Stimulated activated naive CD4-positive, alpha-beta T cell treated with Interleukin-2 at 50 U/mL for 16 hours (primary cell): ENCODE measurements at regions not wholly inside any gene's neighbourhood (a gene's known extent, or its start where the extent isn't known, plus 50 kb on each side); places are given as distances from the start of the nearest gene placed in this dataset.
"Not testable (repeated sequence)": the region's sequence is repeated elsewhere in the genome, so short reads cannot be mapped to it uniquely, and the experiment has no call there.

Source experiments
- DNase-seq: peaks from one replicate; lab custom pipeline; 2025; lab: John Stamatoyannopoulos, UW

DNA sequence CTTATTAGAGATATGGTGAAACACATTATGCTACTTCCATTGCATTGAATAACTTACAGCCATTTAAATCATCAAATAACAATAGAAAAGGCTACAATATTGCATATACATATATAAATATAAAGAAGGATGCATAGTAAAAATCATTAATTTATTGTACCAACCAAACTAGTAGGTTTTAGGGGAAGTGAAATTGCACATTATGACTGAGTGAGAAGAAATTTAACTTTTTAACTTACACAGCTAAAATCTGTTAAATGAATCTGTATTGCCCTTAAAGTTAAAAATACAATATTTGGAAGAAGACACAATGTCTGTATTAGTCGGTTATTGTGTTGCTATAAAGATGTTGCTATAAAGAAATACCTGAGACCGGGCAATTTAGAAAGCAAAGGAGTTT is 2073.7 kb upstream of the ACO1 start:
- DNase-seq, result no peak

DNA sequence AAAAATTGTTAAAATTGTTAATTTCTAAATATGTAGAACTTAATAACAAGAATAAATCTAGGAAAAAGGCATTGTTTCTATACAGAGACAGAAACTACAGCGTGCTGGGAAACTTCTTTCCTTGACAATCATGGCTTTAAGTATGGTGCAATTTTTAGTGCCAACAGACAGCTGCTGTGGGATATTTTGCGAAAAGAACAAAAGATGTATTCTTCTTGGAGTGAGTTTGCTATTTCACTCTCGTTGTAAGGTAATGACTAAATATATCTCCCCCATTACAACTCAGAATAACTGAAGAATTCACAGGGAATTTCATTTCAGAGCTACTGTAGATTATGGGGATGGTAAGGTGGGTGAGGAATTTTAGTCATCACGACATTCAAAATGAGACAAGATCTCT is 2055.0 kb upstream of the ACO1 start:
- DNase-seq, result no peak

DNA sequence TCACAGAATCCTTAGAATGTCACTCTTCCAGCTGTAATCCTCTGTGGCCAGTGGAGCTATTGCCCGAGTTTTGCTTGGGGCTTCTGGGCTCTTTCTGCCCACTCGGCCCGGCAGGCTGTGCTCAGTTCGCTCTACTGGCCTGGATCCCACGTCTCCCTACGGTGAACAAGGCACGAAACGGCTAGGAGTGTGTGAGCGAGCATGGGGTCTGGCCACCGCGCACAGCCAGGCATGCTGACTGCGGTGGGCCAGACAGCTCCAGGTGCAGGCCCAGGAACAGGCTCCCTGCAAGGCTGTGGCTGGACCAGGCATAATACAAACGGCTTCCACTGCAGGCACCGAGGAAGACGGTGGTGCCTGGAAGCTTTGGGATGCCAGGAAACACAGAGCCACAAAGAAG is 2035.5 kb upstream of the ACO1 start:
- DNase-seq, result no peak

DNA sequence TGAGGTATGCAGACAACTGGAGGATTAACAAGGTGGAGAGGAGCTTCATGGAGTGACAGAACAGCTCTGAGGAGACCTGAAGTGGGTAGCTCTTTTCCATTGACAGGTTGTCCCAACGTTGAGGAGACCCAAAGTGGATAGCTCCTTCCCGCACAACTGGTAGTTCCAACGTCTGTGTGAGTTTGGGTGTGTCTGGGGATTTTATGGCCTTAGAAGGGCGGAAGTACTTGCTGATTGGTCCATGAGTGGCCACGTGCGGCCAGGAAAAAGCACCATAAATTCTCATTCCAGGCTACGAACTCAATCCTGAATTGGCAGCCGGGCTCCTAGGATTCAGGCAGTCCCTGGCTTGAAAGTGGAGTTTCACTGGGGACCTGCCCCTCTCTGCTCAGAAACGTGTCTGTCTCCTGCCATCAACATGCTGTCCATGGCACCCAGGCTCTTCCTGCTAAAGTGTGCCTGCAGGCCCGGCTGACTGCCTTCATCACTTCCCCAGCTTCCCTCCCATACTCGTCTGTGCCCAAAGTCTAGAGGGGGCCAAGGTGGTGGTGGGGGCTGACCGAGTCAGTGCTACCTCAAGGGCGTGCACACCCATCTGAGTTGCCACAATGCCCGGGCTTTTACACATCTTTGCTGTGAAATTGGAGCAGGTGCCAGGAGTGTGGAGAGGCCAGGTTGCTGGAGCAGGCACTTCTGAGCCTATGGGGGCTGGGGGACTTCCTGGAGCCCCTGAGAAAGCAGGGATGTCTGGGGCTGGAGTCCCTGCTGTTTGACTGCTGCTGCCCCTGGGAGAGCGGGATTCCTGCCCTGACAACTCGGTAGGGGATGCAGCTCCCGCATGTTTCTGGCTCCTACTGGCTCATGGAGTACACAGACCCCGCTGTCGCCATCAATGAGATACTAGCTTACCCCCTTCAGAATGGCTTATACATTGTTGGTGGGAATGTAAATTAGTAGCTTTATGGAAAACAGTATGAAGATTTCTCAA is 2034.6 kb upstream of the ACO1 start:
- DNase-seq, result no peak

GRCh38 chr9:30356221-30356620 is 2028.2 kb upstream of the ACO1 start:
- DNase-seq, result no peak

- no peak for DNase-seq
These were observed 2022.1 kb upstream of the ACO1 start for GRCh38 chr9:30362373-30362772.

DNA sequence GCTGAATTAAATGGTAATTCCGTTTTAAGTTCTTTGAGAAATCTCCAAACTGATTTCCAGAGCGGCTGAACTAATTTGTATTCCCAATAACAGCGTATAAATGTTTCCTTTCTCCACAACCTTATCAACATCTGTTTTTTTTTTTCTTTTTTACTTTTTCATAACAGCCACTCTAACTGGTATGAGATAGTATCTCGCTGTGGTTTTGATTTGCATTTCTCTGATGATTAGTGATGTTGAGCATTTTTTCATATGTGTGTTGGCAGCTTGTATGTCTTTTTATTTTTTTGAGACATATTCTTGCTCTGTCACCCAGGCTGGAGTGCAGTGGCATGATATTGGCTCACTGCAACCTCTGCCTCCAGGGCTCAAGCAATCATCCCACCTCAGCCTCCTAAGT is 2018.3 kb upstream of the ACO1 start:
- not testable (repeated sequence) for DNase-seq

DNA sequence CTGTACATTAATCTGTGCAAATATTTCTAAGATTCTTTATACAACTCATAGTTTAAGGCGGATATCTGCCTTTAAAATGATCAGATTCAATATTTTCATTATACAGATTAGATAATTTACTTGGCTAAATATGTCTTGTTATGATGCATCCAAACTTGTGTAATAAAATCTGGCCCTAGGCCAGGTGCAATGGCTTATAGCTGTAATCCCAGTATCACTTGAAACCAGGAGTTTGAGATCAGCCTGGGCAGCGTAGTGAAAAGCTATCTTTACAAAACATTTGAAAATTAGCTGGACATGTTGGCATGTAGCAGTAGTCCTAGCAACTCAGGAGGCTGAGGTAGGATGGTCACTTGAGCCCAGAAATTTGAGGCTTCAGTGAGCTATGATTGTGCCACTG is 2002.2 kb upstream of the ACO1 start:
- no peak for DNase-seq

- no peak for DNase-seq
These were observed 1974.2 kb upstream of the ACO1 start for GRCh38 chr9:30410273-30410672.

DNA sequence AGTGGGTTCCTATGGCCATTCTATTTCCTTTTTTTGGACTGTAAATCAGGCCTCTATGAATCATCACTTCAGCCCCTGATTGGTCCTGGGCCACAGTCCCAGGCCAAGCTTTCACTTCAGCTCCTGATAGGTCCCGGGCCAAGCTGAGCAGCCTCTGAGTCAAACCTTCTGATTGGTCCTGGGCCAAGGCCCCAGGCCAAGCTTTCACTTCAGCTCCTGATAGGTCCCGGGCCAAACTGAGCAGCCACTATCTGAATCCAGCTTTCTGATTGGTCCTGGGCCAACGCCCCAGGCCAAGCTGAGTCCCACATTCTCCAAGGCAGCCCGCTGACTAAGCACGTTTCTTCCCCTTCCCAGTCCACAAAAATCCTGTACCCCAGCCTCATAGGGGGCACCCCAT is 1972.9 kb upstream of the ACO1 start:
- no peak for DNase-seq

- DNase-seq, result no peak
These were observed 1925.3 kb upstream of the ACO1 start for GRCh38 chr9:30459156-30459555.

- no peak for DNase-seq
These were observed 1907.6 kb upstream of the ACO1 start for GRCh38 chr9:30476826-30477225.

DNA sequence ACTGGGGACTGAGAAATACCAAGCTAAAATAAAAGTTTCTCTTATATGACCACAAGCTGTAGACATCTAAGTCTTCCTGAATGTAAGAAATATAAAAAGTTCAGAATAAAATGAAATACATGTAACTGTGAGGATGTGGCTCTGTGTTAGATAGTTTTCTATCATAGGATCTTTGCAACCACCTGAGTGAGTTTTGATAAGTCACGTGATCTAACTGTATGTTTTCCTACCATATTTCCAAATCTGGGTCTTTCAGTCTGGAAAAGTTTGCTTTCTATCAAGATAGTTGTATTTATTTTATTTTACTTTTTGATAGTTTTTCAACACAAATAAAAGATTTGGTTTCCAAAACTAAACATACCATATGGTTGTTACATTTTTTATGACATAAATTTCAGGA is 1905.8 kb upstream of the ACO1 start:
- no peak for DNase-seq

DNA sequence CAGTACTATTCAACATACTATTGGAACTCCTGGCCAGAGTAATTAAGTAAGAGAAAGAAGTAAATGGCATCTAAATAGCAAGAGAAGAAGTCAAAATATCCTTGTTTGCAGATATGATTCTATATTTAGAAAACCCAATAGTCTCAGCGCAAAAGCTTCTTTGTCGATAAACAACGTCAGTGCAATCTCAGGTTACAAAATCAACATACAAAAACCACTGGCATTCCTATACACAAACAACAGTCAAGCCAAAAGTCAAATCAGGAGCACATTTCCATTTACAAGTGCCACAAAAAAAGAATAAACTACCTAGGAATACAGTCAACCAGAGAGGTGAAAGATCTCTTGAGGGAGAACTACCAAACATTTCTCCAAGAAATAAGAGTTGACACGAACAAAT is 1901.9 kb upstream of the ACO1 start:
- DNase-seq, result no peak

DNA sequence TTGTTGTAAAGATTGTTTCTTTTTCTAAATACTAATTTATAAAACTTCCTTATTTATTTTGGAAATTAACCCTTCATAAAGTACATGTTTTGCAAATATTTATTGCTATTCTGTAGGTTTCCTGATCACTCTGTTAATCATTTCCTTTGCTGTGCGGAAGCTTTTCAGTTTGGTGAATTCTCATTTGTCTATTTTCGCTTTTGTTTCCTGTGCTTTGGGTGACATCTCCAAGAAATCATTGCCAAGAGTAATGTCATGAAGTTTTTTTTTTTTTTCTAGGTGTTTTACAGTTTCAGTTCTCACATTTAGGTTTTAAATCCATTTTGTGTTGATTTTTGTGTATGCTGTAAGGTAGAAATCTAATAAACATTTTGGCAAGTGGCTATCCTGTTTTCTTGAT is 1899.8 kb upstream of the ACO1 start:
- no peak for DNase-seq

DNA sequence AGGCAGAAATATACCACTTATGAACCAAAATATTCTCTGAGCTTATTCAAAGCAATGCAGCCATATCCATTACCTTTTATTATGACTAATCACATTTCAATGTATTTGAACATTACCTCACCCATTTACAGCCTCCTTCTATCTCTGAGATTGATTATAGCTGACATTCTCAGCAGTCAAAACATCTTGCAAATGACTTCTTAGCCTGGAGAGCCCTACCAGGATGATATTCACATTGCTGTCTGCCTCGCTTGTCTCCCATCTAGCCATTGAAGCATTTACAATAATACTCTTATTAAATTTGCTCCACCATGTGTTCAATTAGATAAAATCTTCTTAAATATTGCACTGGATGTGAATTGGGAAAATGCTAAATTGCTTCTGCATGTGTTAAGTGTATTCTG is 1879.9 kb upstream of the ACO1 start:
- no peak for DNase-seq

DNA sequence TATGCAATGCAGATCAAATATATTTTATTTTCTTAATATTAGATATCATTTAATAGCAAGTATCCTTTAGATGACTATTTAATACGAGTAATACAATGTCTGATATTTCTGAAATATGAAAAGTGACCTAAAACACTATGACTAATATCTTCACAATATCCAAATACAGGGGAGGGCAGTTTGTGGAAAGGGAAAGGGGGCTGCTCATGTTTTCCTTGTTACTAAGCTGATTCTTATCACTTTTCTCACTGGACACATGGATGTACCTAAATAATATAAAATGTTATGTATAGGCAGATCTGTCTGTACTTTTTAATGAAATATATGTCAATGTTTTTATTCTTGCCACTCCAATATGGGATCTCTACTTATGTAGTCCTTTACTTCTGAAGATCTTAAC is 1879.1 kb upstream of the ACO1 start:
- no peak for DNase-seq

DNA sequence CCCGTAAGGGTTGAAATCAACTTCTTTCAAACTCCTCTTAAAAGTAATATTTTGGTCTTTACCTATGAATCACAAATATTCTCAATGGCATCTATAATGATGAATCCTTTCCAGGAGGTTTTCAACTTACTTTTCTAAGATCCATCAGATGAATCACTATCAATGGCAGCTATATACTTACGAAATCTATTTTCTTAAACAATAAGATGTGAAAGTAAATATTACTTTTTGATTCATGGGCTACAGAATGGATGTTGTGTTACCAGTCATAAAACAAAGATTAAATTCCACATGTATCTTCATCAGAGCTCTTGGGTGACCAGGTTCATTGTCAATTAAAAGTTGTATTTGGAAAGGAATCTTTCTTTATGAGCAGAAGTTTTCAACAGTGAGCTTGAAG is 1877.7 kb upstream of the ACO1 start:
- DNase-seq, result no peak

GRCh38 chr9:30507166-30507565 is 1877.3 kb upstream of the ACO1 start:
- no peak for DNase-seq

GRCh38 chr9:30511666-30512065 is 1872.8 kb upstream of the ACO1 start:
- DNase-seq, result no peak

- no peak for DNase-seq
These were observed 1865.3 kb upstream of the ACO1 start for GRCh38 chr9:30519166-30519565.

- DNase-seq, result no peak
These were observed 1864.7 kb upstream of the ACO1 start for GRCh38 chr9:30519756-30520155.

DNA sequence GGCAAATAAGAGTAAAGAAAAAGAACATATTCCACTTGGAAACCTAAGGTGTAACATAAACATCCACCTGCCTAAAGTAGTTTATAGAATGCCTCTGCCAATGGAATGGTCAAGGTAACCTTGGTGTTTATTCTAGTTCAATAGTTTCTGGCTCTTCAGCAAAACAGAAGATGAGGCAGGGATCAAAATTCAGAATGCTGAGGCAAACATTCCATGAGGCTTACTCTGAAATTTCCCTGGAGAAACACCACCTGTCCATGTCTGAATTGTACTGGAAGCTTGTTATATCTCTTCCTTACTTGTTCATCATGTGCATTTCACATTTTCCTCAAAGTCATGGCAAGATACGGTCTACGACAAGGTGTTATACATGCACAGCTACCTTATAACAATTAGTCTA is 1862.4 kb upstream of the ACO1 start:
- DNase-seq, result no peak

DNA sequence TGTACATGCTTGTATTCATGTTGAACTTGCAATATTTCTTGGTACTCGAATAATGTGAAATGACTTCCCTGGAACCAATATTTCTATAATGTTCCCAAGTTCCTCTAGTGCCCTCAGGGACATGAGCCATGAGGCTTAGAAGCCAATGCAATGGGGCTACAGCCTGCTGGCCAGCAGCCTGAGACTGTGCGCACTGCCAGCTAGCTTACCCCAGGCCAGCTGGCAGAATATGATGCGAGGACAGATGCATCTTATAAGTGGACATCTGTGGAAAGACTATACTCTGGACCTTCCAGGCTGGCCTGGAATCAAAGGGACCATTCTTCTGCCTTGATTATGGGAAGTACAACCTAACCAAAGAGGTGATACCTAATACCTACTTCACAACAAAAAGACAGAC is 1862.0 kb upstream of the ACO1 start:
- DNase-seq, result no peak
